ENCODE measurements at regions not wholly inside any gene's neighbourhood (a gene's known extent, or its start where the extent isn't known, plus 50 kb on each side); places are given as distances from the start of the nearest gene placed in this dataset.

DNA sequence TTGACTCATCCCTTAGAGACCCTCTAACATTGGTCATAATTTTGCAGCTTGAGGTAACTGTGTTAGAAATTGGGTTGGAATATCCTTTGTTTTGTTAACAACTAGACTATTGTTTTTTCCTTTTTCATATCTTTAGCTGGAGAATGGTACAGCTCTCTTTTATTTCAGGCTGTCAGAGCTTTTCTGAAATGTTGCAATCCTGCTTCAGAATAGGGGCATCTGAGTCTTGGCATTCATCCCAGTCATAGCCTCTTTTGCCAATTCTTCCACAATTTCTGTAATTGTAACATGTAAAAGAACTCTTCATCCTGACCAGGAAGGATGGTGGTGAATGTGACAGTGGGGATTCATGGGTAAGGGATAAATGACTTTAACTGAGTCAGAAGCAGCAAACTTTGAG, 128.7 kb downstream of the FHIP1A start:
- H3K4me2 ChIP-seq (ENCODE audit: insufficient read depth, low read length) = no peak overlapping the region
- ChIA-PET CTCF (ENCODE audit: low intra/inter-chr PET ratio) (no interaction called here), POLR2A (no interaction called here)
- H3K36me3 ChIP-seq (ENCODE audit: control insufficient read depth, insufficient read depth, low read length) = no peaks in the 10 kb centered on the region
- H2AFZ ChIP-seq (ENCODE audit: low read depth, low read length) = no peak overlapping the region
- no peak overlapping the region for H3K9ac ChIP-seq (ENCODE audit: insufficient read depth in 1 of 2, low read depth in 2 of 2, low read length in 2 of 2)
- no peak for FAIRE-seq
- no peak overlapping the region for H3K4me3 ChIP-seq
- H3K27me3 ChIP-seq (ENCODE audit: control insufficient read depth in 2 of 2, insufficient read depth in 2 of 2, low read length in 2 of 2) = no peaks in the 10 kb centered on the region
- ATAC-seq = no peak
- no peaks in the 10 kb centered on the region for H3K79me2 ChIP-seq (ENCODE audit: control insufficient read depth, insufficient read depth, low read length)
- no peak for DNase-seq (ENCODE audit: extremely low read depth in 1 of 4, low spot score in 3 of 4)
- in situ Hi-C loops (cut with MboI) (no loop called here), intact Hi-C loops (cut with micrococcal nuclease) (no loop called here)
- no peaks in the 10 kb centered on the region for H3K9me1 ChIP-seq (ENCODE audit: control insufficient read depth, insufficient read depth, low read length)
- BruUV-seq (replicated peaks) = no TSS peak
- no peak for TF ChIP-seq ZNF436 (CRISPR knock-in tag; IDR thresholded peaks at IDR 0.05)
- TF ChIP-seq TCFL5 (CRISPR knock-in tag; conservative IDR thresholded peaks at IDR 0.05) = no peak
- no peak for TF ChIP-seq KLF13 (tag; IDR thresholded peaks at IDR 0.05; ENCODE audit: borderline replicate concordance, low read depth)
- TF ChIP-seq ZKSCAN1 (IDR thresholded peaks at IDR 0.05; ENCODE audit: low read depth, low read length) = no peak
- H3K27ac ChIP-seq (ENCODE audit: extremely low read depth, low read depth, low read length) = no peak overlapping the region
- no peaks in the 10 kb centered on the region for H3K9me3 ChIP-seq (replicated peaks; ENCODE audit: control insufficient read depth, insufficient read depth, low read depth, low read length)
- H4K20me1 ChIP-seq (replicated peaks; ENCODE audit: control insufficient read depth, insufficient read depth, low read length) = no peaks in the 10 kb centered on the region
- no peaks in the 10 kb centered on the region for H3K4me1 ChIP-seq (replicated peaks in 1 of 2; ENCODE audit: control insufficient read depth in 2 of 2, insufficient read depth in 2 of 2, low read length in 2 of 2)

DNA sequence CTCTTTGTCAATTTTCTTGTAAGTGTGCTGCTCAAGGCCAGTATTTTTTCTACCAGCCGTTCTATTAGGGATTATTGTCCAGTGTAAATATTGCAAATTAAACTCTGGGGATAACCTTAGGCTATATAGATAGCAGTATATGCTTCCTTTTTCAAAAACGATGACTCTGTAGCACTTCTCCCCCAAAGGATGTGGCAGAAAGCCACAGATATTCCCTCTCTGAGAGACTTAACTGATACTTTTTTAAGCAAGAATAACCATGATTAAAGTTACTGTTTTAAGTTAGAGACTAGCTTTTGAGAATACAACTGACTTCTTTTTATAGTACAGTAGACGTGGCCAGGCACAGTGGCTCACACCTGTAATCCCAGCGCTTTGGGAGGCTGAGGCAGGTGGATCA, 130.0 kb downstream of the FHIP1A start:
- Histone ChIP-seq H3K4me1 (replicated peaks in 1 of 2; ENCODE audit: control insufficient read depth in 2 of 2, insufficient read depth in 2 of 2, low read length in 2 of 2) (no peaks in the 10 kb centered on the region), H2AFZ (ENCODE audit: low read depth, low read length) (no peak overlapping the region), H3K9me1 (ENCODE audit: control insufficient read depth, insufficient read depth, low read length) (no peaks in the 10 kb centered on the region), H3K79me2 (ENCODE audit: control insufficient read depth, insufficient read depth, low read length) (no peaks in the 10 kb centered on the region), H3K27me3 (ENCODE audit: control insufficient read depth in 2 of 2, insufficient read depth in 2 of 2, low read length in 2 of 2) (no peaks in the 10 kb centered on the region), H4K20me1 (replicated peaks; ENCODE audit: control insufficient read depth, insufficient read depth, low read length) (no peaks in the 10 kb centered on the region), H3K9ac (ENCODE audit: insufficient read depth in 1 of 2, low read depth in 2 of 2, low read length in 2 of 2) (no peak overlapping the region), H3K9me3 (replicated peaks; ENCODE audit: control insufficient read depth, insufficient read depth, low read depth, low read length) (no peaks in the 10 kb centered on the region), H3K27ac (ENCODE audit: extremely low read depth, low read depth, low read length) (no peak overlapping the region), H3K4me3 (no peak overlapping the region), H3K4me2 (ENCODE audit: insufficient read depth, low read length) (no peak overlapping the region), H3K36me3 (ENCODE audit: control insufficient read depth, insufficient read depth, low read length) (no peaks in the 10 kb centered on the region)
- no TSS peak for BruUV-seq (replicated peaks)
- no peak for FAIRE-seq
- no peak for DNase-seq (ENCODE audit: extremely low read depth in 1 of 4, low spot score in 3 of 4)
- in situ Hi-C loops (cut with MboI) (no loop called here), intact Hi-C loops (cut with micrococcal nuclease) (no loop called here)
- ChIA-PET POLR2A (no interaction called here), CTCF (ENCODE audit: low intra/inter-chr PET ratio) (no interaction called here)
- 0% methylated on average over 4 of the region's 4 CpGs for WGBS (ENCODE audit: insufficient coverage, low coverage, missing lambda C conversion rate)
- no peak for ATAC-seq
- TF ChIP-seq ZBED1 (IDR thresholded peaks at IDR 0.05) (no peak), TGIF2 (CRISPR knock-in tag; IDR thresholded peaks at IDR 0.05) (no peak), HDAC2 (IDR thresholded peaks at IDR 0.05) (no peak)
- TF ChIP-seq, protein P1, sequence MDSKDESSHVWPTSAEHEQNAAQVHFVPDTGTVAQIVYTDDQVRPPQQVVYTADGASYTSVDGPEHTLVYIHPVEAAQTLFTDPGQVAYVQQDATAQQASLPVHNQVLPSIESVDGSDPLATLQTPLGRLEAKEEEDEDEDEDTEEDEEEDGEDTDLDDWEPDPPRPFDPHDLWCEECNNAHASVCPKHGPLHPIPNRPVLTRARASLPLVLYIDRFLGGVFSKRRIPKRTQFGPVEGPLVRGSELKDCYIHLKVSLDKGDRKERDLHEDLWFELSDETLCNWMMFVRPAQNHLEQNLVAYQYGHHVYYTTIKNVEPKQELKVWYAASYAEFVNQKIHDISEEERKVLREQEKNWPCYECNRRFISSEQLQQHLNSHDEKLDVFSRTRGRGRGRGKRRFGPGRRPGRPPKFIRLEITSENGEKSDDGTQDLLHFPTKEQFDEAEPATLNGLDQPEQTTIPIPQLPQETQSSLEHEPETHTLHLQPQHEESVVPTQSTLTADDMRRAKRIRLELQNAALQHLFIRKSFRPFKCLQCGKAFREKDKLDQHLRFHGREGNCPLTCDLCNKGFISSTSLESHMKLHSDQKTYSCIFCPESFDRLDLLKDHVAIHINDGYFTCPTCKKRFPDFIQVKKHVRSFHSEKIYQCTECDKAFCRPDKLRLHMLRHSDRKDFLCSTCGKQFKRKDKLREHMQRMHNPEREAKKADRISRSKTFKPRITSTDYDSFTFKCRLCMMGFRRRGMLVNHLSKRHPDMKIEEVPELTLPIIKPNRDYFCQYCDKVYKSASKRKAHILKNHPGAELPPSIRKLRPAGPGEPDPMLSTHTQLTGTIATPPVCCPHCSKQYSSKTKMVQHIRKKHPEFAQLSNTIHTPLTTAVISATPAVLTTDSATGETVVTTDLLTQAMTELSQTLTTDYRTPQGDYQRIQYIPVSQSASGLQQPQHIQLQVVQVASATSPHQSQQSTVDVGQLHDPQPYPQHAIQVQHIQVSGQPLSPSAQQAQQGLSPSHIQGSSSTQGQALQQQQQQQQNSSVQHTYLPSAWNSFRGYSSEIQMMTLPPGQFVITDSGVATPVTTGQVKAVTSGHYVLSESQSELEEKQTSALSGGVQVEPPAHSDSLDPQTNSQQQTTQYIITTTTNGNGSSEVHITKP (IDR thresholded peaks at IDR 0.05; ENCODE audit: partially characterized antibody) = no peak
- TF ChIP-seq, protein P2, sequence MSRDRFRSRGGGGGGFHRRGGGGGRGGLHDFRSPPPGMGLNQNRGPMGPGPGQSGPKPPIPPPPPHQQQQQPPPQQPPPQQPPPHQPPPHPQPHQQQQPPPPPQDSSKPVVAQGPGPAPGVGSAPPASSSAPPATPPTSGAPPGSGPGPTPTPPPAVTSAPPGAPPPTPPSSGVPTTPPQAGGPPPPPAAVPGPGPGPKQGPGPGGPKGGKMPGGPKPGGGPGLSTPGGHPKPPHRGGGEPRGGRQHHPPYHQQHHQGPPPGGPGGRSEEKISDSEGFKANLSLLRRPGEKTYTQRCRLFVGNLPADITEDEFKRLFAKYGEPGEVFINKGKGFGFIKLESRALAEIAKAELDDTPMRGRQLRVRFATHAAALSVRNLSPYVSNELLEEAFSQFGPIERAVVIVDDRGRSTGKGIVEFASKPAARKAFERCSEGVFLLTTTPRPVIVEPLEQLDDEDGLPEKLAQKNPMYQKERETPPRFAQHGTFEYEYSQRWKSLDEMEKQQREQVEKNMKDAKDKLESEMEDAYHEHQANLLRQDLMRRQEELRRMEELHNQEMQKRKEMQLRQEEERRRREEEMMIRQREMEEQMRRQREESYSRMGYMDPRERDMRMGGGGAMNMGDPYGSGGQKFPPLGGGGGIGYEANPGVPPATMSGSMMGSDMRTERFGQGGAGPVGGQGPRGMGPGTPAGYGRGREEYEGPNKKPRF (IDR thresholded peaks at IDR 0.05; ENCODE audit: low read depth, low read length) = no peak
